GM21447 (cell line): ENCODE measurements at regions not wholly inside any gene's neighbourhood (a gene's known extent, or its start where the extent isn't known, plus 50 kb on each side); places are given as distances from the start of the nearest gene placed in this dataset.

Experiments used
- ATAC-seq: cut with Tn5 transposase; IDR thresholded peaks from one replicate; pipeline ENCODE4 v1.9.1; 2021; ENCODE audit not compliant: unreplicated experiment

GRCh38 chr6:159118924-159119323, 50.3 kb upstream of the FNDC1 start:
- ATAC-seq: no peak

- ATAC-seq: no peak
Measured at GRCh38 chr6:159117563-159117962, 51.6 kb upstream of the FNDC1 start.

GRCh38 chr6:159117046-159117445, 52.2 kb upstream of the FNDC1 start:
- ATAC-seq: no peak

- ATAC-seq: peak; percentile 73
Measured at GRCh38 chr6:159116343-159116742, 52.9 kb upstream of the FNDC1 start.

- no peak for ATAC-seq
Measured at GRCh38 chr6:159114569-159114968, 54.6 kb upstream of the FNDC1 start.

GRCh38 chr6:159113223-159113622, 56.0 kb upstream of the FNDC1 start:
- ATAC-seq: no peak

GRCh38 chr6:159112714-159113113, 56.5 kb upstream of the FNDC1 start:
- ATAC-seq: no peak

- ATAC-seq: no peak
Measured at GRCh38 chr6:159110748-159111147, 58.5 kb upstream of the FNDC1 start.

- no peak for ATAC-seq
Measured at GRCh38 chr6:159110013-159110412, 59.2 kb upstream of the FNDC1 start.

- no peak for ATAC-seq
Measured at GRCh38 chr6:159109391-159109790, 59.8 kb upstream of the FNDC1 start.

- no peak for ATAC-seq
Measured at GRCh38 chr6:159108426-159108985, 60.7 kb upstream of the FNDC1 start.

- no peak for ATAC-seq
Measured at GRCh38 chr6:159107451-159108260, 61.5 kb upstream of the FNDC1 start.

GRCh38 chr6:159106627-159107241, 61.9 kb upstream of the TAGAP start:
- peak; percentile 86 for ATAC-seq

GRCh38 chr6:159105716-159106115, 60.9 kb upstream of the TAGAP start:
- ATAC-seq: no peak

- ATAC-seq: no peak
Measured at GRCh38 chr6:159104931-159105330, 60.1 kb upstream of the TAGAP start.

GRCh38 chr6:159104163-159104925, 59.6 kb upstream of the TAGAP start:
- peak; percentile 41 for ATAC-seq

GRCh38 chr6:159103396-159104162, 58.8 kb upstream of the TAGAP start:
- ATAC-seq: no peak

GRCh38 chr6:159102373-159103160, 57.8 kb upstream of the TAGAP start:
- no peak for ATAC-seq

- no peak for ATAC-seq
Measured at GRCh38 chr6:159101656-159102055, 56.9 kb upstream of the TAGAP start.
